Dermis microvascular lymphatic vessel endothelial cell (primary cell): ENCODE measurements at regions not wholly inside any gene's neighbourhood (a gene's known extent, or its start where the extent isn't known, plus 50 kb on each side); places are given as distances from the start of the nearest gene placed in this dataset.

Experiments
- DNase-seq, 2 donors: peaks; one replicate each; pipeline versions ENCODE4 v3.0.0 to v3.0.0-alpha.2; 2010; ENCODE audit warnings: low read depth in 2 of 2

- DNase-seq = no peak
Measured at GRCh38 chr4:144463236-144463635, 182.7 kb upstream of the HHIP start.

GRCh38 chr4:144463896-144464295 is 182.1 kb upstream of the HHIP start:
- DNase-seq = no peak

GRCh38 chr4:144465546-144465945 is 180.4 kb upstream of the HHIP start:
- DNase-seq = no peak

- no peak for DNase-seq
Measured at GRCh38 chr4:144480068-144480467, 165.9 kb upstream of the HHIP start.

GRCh38 chr4:144489831-144490230 is 156.1 kb upstream of the HHIP start:
- DNase-seq = no peak

- no peak for DNase-seq
Measured at GRCh38 chr4:144494280-144494679, 151.7 kb upstream of the HHIP start.

- no peak for DNase-seq
Measured at GRCh38 chr4:144495944-144496343, 150.0 kb upstream of the HHIP start.

GRCh38 chr4:144499777-144500176 is 146.2 kb upstream of the HHIP start:
- DNase-seq = no peak

- DNase-seq = no peak
Measured at GRCh38 chr4:144501231-144501780, 144.7 kb upstream of the HHIP start.

GRCh38 chr4:144504883-144505282 is 141.1 kb upstream of the HHIP start:
- DNase-seq = no peak

GRCh38 chr4:144507311-144508101 is 138.4 kb upstream of the HHIP start:
- DNase-seq = no peak

- DNase-seq = no peak
Measured at GRCh38 chr4:144509088-144510015, 136.6 kb upstream of the HHIP start.

- no peak for DNase-seq
Measured at GRCh38 chr4:144514736-144515135, 131.2 kb upstream of the HHIP start.

- DNase-seq = no peak
Measured at GRCh38 chr4:144518181-144518895, 127.6 kb upstream of the HHIP start.

GRCh38 chr4:144531841-144532240 is 114.1 kb upstream of the HHIP start:
- no peak for DNase-seq

GRCh38 chr4:144547678-144548298 is 98.2 kb upstream of the HHIP start:
- no peak for DNase-seq

GRCh38 chr4:144556636-144557035 is 89.3 kb upstream of the HHIP start:
- DNase-seq = peak in 1 of 2 donors; percentile 55

GRCh38 chr4:144557404-144557803 is 88.6 kb upstream of the HHIP start:
- no peak for DNase-seq

GRCh38 chr4:144562019-144562705 is 83.8 kb upstream of the HHIP start:
- peak; percentile 84 to 89 for DNase-seq

- DNase-seq = peak in 1 of 2 donors; percentile 76
Measured at GRCh38 chr4:144564358-144564757, 81.6 kb upstream of the HHIP start.
